ENCODE measurements at regions not wholly inside any gene's neighbourhood (a gene's known extent, or its start where the extent isn't known, plus 50 kb on each side); places are given as distances from the start of the nearest gene placed in this dataset.
"Not testable (repeated sequence)": the region's sequence is repeated elsewhere in the genome, so short reads cannot be mapped to it uniquely, and the experiment has no call there.

- DNase-seq (ENCODE audit: low read depth, low spot score): no peak
These were observed 1007.2 kb upstream of the ALCAM start for GRCh38 chr3:104359546-104359945.

- no peak for DNase-seq (ENCODE audit: low read depth, low spot score)
These were observed 1006.7 kb upstream of the ALCAM start for GRCh38 chr3:104360038-104360437.

- DNase-seq (ENCODE audit: low read depth, low spot score): not testable (repeated sequence)
These were observed 1005.0 kb upstream of the ALCAM start for GRCh38 chr3:104361748-104362147.

- no peak for DNase-seq (ENCODE audit: low read depth, low spot score)
These were observed 1004.4 kb upstream of the ALCAM start for GRCh38 chr3:104362319-104362718.

GRCh38 chr3:104367000-104367399 is 999.7 kb upstream of the ALCAM start:
- DNase-seq (ENCODE audit: low read depth, low spot score): no peak

DNA sequence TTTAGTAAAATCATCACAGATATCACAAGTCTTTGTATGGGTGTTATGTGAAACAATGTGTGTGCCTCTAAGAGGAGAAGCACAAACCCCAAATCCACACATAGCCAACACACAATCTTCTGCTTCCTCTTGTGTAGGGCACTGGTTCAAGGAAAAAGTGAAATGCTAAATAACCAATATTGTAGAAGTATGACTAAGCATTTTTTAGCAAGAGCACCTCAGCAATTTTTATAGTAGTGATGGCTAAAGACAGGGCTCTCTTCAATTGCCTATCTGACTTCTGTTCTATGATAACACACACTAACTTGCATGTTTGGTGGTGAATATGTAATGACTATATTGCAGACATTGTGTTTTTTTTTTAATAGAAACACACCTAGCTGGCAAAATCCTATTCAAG is 997.9 kb upstream of the ALCAM start:
- no peak for DNase-seq (ENCODE audit: low read depth, low spot score)

- DNase-seq (ENCODE audit: low read depth, low spot score): no peak
These were observed 981.3 kb upstream of the ALCAM start for GRCh38 chr3:104385421-104385820.

DNA sequence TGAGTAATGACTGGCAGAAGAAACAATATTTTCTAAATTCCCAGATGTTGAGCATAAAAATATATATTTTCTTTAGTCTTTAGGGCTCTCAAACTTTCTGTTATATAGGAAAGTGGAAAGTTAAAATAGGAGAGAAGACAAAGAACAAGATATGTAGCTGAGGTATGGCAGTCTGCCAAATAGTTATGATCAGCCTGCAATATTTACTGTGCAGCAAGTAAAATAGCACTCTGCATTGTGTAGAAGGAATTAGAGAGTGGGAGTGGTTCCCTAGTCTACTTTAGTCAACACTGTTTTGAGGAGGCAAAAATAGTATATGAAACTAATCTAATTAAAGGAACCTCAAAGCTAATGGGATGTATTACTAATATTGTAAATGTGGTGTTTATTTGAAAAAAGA is 978.1 kb upstream of the ALCAM start:
- DNase-seq (ENCODE audit: low read depth, low spot score): no peak

DNA sequence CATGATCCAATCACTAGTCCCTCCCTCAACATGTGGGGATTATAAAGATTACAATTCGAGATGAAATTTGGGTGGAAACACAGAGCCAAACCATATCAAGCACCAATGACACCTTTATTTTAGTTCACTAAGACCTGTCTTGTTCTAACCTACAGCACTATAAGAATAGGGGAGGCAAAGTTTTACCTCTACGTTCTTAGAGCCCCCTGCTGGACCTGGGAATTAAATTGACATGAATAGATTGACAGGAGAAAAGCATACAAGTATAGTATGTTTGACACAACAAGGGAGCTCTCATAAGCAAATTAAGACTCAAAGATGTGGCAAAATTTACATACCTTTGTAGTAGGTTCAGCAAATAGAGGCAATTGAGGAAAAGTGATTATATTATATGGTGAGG is 974.4 kb upstream of the ALCAM start:
- no peak for DNase-seq (ENCODE audit: low read depth, low spot score)

GRCh38 chr3:104396974-104397669 is 969.6 kb upstream of the ALCAM start:
- DNase-seq (ENCODE audit: low read depth, low spot score): no peak

GRCh38 chr3:104397713-104398112 is 969.0 kb upstream of the ALCAM start:
- no peak for DNase-seq (ENCODE audit: low read depth, low spot score)

GRCh38 chr3:104402902-104403301 is 963.8 kb upstream of the ALCAM start:
- DNase-seq (ENCODE audit: low read depth, low spot score): no peak

DNA sequence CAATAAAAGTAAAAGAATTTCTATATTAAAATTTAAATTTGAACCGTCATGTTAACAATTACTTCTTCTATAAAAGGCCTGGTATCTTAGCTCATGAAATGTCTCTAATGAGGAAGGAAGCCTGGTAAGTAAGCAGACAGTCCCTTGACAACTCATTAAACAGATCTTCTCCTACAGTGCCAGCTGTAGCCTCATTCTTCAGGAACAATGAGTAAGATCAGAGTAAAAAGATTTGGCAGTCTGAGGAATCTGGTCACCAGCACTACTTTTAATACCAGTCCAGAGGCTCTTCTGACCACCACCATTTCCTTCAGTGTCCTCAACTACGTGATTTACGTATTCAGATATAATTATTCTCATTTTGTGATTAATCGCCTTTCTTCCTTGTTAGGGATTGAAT is 955.0 kb upstream of the ALCAM start:
- no peak for DNase-seq (ENCODE audit: low read depth, low spot score)

DNA sequence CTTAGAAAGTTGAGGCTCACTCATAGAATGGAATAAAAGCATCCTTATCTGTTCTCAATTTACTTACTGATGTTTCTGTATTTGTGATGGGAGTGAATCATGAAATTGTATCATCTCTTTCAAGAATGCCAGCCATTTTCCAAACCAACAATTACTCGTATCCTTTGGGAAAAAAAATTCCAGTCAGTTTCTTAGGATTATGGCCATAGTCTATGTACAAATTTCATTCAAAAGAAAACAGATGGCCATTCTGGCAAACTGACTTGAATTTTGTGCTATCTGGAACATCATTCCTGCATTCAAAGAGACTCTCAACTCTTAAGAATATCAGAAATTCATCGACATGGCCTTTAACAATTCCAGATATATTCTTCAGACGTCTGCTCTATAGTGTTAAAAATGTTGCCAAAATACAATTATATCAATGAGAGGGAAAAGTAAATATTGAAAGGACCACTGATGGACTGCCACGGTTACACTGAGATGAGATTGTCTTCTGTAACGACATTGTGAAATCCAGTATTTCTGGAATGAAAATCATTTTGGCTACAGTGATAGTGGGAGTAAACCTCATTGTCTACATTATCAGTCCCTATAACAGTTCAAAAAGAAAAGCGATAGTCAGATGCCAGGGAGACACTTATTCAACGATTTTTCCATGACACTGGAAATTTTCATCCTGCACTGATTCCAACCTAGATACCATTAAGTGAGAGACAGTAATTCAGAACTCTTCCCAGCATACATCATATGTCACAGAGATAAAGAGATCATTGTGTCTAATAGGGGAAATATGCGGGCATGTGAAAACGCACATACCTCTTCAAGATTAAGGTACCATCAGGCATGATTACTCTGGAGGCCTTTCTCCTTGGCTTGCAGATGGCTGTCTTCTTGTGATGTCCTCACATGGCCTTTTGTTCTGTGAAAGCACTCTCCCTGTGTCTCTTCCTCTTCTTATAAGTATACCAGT is 953.8 kb upstream of the ALCAM start:
- DNase-seq (ENCODE audit: low read depth, low spot score): no peak

- no peak for DNase-seq (ENCODE audit: low read depth, low spot score)
These were observed 938.3 kb upstream of the ALCAM start for GRCh38 chr3:104428337-104428925.

- no peak for DNase-seq (ENCODE audit: low read depth, low spot score)
These were observed 937.0 kb upstream of the ALCAM start for GRCh38 chr3:104429727-104430126.

- DNase-seq (ENCODE audit: low read depth, low spot score): no peak
These were observed 930.2 kb upstream of the ALCAM start for GRCh38 chr3:104436506-104436905.

- no peak for DNase-seq (ENCODE audit: low read depth, low spot score)
These were observed 929.5 kb upstream of the ALCAM start for GRCh38 chr3:104437131-104437750.

- no peak for DNase-seq (ENCODE audit: low read depth, low spot score)
These were observed 928.8 kb upstream of the ALCAM start for GRCh38 chr3:104437891-104438290.

DNA sequence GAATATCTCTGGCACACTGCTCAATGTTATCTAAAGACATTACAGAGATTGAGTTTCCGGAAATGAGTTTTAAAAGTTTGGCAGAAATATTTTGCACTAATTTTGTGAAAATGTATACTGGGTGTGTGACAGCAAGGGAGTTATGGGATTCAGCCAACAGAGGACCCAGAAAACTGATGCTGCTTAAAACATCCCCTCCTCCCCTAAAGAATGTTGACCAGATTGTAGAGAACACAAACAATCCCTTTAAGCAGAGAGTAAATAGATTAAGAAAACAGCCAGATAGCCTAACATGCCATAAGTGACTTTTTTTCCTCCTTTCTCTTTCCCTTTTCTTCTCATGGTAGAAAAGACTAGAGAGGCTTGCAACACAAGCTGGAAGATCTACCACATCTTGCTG is 928.0 kb upstream of the ALCAM start:
- DNase-seq (ENCODE audit: low read depth, low spot score): no peak

DNA sequence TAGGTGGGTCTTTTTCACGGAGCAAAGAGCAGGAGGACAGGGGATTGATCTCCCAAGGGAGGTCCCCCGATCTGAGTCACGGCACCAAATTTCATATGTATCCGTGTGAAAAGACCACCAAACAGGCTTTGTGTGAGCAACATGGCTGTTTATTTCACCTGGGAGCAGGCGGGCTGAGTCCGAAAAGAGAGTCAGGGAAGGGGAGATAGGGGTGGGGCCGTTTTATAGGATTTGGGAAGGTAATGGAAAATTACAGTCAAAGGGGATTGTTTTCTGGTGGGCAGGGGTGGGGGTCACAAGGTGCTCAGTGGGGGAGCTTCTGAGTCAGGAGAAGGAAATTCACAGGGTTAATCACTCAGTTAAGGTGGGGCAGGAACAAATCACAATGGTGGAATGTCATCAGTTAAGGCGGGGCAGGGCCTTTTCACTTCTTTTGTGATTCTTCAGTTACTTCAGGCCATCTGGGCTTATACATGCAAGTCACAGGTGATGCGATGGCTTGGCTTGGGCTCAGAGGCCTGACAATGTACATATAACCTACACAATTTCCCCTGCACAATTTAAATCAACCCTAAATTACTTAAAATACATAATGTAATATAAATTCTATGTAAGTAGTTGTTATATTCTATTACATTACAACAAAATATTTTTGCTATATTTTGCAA is 921.3 kb upstream of the ALCAM start:
- not testable (repeated sequence) for DNase-seq (ENCODE audit: low read depth, low spot score)

Data from pulmonary artery endothelial cell (primary cell).